ENCODE measurements at regions not wholly inside any gene's neighbourhood (a gene's known extent, or its start where the extent isn't known, plus 50 kb on each side); places are given as distances from the start of the nearest gene placed in this dataset.

DNA sequence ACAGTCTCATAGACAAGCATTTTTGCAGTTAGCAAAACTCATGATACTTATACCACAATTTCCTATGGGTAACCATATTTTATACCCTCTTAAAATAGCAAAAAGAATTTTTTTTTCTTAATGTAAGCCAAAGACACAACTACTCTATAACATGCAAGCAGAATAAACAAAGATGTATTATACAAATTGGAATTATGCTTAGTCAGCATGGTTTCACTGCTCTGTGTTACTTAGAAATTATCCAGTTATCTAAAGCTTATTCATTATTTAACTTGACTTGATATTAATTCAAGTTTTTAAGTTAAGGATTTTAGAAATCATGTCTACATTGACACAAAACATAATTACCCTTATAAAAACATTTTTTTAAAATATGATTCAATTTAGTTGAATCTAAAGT is 449.8 kb upstream of the CDH2 start:
- TF ChIP-seq EZH2 (conservative IDR thresholded peaks at IDR 0.05; ENCODE audit: low read depth, low read length) (no peak), POLR2AphosphoS5 (IDR thresholded peaks at IDR 0.05; ENCODE audit: low read depth, low read length) (no peak), CAMTA2 (CRISPR knock-in tag; IDR thresholded peaks at IDR 0.05; ENCODE audit: borderline replicate concordance) (no peak), RNF2 (conservative IDR thresholded peaks at IDR 0.05; ENCODE audit: low read depth) (no peak), CBX5 (CRISPR knock-in tag; IDR thresholded peaks at IDR 0.05; ENCODE audit: borderline replicate concordance) (no peak), SOX6 (IDR thresholded peaks at IDR 0.05) (no peak), SOX6 (CRISPR knock-in tag; IDR thresholded peaks at IDR 0.05) (no peak), ZNF260 (CRISPR knock-in tag; IDR thresholded peaks at IDR 0.05; ENCODE audit: borderline replicate concordance, low read depth) (no peak), NR3C1 (CRISPR knock-in tag; IDR thresholded peaks at IDR 0.05) (no peak)
- TF ChIP-seq, protein P1, sequence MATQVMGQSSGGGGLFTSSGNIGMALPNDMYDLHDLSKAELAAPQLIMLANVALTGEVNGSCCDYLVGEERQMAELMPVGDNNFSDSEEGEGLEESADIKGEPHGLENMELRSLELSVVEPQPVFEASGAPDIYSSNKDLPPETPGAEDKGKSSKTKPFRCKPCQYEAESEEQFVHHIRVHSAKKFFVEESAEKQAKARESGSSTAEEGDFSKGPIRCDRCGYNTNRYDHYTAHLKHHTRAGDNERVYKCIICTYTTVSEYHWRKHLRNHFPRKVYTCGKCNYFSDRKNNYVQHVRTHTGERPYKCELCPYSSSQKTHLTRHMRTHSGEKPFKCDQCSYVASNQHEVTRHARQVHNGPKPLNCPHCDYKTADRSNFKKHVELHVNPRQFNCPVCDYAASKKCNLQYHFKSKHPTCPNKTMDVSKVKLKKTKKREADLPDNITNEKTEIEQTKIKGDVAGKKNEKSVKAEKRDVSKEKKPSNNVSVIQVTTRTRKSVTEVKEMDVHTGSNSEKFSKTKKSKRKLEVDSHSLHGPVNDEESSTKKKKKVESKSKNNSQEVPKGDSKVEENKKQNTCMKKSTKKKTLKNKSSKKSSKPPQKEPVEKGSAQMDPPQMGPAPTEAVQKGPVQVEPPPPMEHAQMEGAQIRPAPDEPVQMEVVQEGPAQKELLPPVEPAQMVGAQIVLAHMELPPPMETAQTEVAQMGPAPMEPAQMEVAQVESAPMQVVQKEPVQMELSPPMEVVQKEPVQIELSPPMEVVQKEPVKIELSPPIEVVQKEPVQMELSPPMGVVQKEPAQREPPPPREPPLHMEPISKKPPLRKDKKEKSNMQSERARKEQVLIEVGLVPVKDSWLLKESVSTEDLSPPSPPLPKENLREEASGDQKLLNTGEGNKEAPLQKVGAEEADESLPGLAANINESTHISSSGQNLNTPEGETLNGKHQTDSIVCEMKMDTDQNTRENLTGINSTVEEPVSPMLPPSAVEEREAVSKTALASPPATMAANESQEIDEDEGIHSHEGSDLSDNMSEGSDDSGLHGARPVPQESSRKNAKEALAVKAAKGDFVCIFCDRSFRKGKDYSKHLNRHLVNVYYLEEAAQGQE (IDR thresholded peaks at IDR 0.05; ENCODE audit: borderline replicate concordance in 1 of 2, low read depth in 1 of 2, low read length in 2 of 2) = no peak
- TF ChIP-seq, protein P2, sequence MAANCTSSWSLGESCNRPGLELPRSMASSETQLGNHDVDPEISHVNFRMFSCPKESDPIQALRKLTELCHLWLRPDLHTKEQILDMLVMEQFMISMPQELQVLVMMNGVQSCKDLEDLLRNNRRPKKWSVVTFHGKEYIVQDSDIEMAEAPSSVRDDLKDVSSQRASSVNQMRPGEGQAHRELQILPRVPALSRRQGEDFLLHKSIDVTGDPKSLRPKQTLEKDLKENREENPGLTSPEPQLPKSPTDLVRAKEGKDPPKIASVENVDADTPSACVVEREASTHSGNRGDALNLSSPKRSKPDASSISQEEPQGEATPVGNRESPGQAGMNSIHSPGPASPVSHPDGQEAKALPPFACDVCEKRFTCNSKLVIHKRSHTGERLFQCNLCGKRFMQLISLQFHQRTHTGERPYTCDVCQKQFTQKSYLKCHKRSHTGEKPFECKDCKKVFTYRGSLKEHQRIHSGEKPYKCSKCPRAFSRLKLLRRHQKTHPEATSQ (CRISPR knock-in tag; IDR thresholded peaks at IDR 0.05; ENCODE audit: borderline replicate concordance) = no peak
- TF ChIP-seq, protein P3, sequence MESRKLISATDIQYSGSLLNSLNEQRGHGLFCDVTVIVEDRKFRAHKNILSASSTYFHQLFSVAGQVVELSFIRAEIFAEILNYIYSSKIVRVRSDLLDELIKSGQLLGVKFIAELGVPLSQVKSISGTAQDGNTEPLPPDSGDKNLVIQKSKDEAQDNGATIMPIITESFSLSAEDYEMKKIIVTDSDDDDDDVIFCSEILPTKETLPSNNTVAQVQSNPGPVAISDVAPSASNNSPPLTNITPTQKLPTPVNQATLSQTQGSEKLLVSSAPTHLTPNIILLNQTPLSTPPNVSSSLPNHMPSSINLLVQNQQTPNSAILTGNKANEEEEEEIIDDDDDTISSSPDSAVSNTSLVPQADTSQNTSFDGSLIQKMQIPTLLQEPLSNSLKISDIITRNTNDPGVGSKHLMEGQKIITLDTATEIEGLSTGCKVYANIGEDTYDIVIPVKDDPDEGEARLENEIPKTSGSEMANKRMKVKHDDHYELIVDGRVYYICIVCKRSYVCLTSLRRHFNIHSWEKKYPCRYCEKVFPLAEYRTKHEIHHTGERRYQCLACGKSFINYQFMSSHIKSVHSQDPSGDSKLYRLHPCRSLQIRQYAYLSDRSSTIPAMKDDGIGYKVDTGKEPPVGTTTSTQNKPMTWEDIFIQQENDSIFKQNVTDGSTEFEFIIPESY (CRISPR knock-in tag; IDR thresholded peaks at IDR 0.05) = no peak
